ENCODE measurements at regions not wholly inside any gene's neighbourhood (a gene's known extent, or its start where the extent isn't known, plus 50 kb on each side); places are given as distances from the start of the nearest gene placed in this dataset.
A peak's percentile ranks its signal among the peaks of the same experiment; 100 is the strongest.

DNA sequence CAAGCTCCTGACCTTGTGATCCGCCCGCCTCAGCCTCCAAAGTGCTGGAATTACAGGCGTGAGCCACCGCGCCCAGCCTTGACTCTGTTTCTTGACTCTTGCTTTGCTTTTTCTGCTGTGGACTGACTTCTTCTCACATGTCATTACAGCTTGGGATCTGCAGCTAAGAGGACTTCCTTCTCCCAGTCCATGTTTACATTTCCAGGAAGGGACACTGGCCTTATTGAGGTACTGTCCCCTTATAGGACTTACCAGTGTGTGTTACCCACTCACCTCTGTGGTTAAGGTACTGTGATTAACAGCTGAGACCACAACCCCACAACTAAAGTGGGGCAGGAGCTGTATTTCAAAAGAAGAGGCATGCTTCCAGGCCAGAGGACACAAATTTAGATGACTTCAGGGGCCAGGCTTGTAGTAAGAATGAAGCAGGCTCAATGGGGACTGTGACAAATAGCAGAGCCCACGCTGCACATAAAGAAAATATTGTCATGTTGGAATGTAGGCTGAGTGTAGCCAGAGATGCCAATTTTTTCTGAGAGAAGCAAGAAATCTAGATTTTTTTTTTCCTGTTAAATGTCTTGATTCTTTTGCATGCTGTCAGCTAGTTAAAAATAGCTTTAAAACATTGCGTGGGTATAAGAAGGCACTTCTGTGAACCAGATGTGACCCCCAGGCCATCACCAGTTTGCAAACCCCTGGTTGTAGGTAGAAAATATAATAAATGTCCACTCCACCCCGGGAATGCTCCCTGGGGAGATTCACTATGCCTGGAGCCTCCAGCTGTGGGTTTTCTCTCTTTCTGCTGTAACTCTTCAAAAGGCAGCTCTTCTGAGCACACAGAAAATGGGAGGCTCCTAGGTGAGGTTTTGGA is 75.0 kb downstream of the PTPDC1 start:
- DNase-seq (ENCODE audit: low spot score) = no peak

DNA sequence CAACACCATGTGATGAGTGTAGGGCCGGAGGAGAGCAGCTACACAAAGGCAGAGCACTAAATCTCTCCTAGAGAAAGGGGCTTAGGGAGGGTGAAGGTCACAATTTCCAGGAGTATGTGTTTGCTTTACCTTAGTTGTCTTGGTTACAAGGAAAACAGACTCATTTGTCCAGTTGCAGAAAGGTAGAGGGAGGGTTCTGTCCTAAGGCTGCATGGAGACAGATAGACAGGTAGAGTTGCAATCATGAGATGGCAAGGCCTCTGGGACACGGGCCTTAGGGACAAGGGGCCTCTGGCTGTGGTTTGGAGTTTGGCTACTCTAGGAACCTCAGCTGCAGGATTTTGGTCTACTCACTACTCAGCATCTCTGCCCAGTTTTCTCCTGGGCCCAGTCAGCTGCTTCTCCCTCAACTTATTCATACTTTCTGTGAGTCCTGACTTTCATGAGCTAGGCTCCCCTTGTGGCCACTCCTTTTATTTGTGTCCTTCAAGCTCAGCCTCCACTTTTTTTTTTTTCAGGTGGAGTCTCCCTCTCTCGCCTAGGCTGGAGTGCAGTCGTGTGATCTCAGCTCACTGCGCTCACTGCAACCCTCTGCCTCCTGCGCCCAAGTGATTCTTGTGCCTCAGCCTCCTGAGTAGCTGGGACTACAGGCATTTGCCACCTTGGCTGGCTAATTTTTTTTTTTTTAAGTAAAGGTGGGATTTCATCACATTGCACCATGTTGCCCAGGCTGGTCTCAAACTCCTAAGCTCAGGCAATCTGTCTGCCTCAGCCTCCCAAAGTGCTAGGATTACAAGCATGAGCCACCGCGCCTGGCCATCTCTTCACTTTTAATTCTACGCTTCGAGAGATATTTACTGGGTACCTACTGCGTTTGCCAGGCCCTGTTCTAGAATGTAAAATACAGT is 76.6 kb downstream of the PTPDC1 start:
- DNase-seq (ENCODE audit: low spot score) = no peak

GRCh38 chr9:94161673-94162072 is 77.4 kb downstream of the PTPDC1 start:
- DNase-seq (ENCODE audit: low spot score) = no peak

DNA sequence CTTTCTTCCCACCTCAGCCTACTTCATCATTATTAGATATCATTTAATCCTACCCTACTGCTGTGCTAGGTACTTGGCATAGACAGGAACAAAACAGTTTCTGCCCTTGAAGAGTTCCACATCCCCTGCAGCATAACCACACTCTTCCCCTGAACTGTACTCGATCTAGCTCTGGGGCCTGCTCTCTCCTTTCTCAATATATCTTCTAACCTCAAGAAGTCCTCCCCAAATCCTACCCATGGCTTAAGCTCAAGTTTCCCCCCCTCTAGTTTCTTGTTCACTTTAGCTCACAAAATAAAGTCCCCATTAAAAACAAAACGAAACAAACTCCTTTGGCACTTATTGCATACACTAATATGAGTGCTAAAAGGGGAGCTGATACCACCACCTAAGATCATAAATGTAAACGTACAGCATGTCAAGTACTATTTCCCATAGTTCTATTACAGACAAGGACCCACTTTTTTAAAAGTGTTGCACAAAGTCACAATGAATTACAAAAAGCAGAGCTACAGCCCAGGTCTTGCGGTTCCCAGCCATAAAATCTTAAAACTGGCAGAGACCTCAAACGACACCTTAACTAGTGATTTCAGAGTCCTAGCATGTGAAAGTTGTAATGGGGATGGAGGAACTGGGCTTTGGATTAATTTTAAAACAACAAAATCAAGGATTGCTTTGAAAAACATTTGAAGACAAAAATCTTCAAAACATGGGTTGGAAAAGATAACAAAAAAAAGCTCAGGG is 80.7 kb downstream of the PTPDC1 start:
- no peak for DNase-seq (ENCODE audit: low spot score)

GRCh38 chr9:94165592-94166235 is 81.5 kb downstream of the PTPDC1 start:
- DNase-seq (ENCODE audit: low spot score) = peak; percentile 98

- DNase-seq (ENCODE audit: low spot score) = peak; percentile 98
Observed at GRCh38 chr9:94166236-94166975, 82.1 kb downstream of the PTPDC1 start.

DNA sequence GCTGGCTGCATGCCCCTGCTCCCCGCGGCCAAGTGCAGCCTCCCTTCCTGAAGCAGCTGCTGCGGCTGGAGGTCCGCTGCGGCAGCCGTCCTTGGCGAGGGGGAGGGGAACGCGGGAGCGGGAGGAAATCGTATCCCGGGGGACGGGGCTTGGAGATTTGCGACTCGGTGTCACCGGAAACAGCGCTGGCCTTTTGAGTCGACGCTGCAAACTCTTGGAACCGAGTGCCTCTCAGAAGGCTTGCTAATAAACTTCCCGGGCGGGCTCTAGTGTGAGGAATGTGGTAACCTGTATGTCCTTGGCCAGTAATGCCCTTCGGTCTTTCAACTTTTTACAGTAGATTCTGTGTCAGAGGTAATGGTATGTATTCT is 82.7 kb downstream of the PTPDC1 start:
- DNase-seq (ENCODE audit: low spot score) = no peak

- no peak for DNase-seq (ENCODE audit: low spot score)
Observed at GRCh38 chr9:94167376-94167890, 83.2 kb downstream of the PTPDC1 start.

DNA sequence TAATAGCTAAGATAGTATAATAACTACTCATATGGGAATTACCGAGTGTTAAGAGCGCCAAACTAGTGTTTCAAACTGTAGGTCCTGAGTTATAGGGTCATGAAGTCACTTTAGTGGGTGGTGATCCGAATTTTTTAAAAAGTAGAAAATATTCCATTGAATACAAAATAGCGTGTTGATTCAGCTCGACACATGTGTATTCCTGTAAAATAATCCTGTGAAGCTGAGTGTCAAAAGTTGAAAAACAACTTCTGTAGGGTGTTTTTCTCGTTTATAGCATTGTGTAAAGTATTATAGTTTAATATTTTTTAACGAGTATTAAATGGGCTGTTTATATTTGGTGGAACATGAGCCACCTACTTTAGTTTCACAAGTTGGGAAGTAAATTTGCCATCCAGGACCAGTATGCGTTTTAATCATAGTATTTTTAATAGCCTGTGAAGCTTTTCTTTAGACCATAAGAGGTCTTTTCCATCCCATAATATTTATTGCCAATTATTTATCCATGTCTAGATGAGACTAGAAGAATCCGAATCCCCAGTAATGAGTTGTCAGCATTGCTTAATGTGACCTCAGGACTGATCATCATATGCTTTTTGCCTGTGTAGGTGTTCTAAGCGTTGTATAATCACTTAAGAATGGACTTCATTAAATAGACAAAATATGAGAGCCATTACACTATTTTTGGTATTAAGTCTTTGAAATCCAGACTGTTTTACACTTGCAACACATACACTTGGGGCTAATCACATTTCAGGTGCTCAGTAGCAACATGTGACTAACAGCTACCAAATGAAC is 84.1 kb downstream of the PTPDC1 start:
- no peak for DNase-seq (ENCODE audit: low spot score)

GRCh38 chr9:94169968-94170367 is 85.7 kb downstream of the PTPDC1 start:
- no peak for DNase-seq (ENCODE audit: low spot score)

DNA sequence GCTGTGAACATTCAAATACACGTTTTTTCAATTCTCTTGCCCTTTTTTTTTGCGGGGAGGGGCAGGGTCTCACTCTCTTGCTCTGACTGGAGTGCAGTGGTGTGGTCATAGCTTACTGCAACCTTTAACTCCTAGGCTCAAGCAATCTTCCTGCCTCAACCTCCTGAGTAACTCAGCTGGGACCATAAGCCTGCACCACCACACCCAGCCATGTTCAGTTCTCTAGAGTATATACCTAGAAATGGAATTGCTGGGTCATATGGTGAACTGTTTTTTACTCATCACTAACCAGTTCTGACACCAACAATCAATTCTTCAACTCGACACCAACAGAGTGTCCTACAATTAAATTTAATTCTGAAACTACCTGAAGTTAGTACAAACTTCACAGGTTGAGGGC is 85.5 kb upstream of the ZNF169 start:
- no peak for DNase-seq (ENCODE audit: low spot score)

DNA sequence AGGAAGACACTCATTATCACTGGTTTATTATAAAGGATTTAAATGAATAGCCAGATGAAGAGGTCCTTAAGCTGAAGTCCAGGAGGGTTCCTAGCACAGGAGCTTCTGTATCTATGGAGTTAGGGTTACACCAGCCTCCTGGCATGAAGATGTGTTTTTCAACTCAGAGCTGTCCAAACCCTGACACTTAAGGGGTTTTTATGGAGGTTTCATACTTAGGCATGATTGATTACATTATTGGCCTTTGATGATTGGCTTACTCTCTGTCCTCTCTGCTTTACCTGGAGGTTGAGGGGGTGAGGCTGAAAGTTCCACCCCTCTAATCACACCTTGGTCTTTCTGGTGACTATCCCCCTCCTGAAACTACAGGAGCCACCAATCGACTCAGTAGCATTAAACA is 84.9 kb upstream of the ZNF169 start:
- DNase-seq (ENCODE audit: low spot score) = no peak

- DNase-seq (ENCODE audit: low spot score) = no peak
Observed at GRCh38 chr9:94175669-94176068, 83.4 kb upstream of the ZNF169 start.

DNA sequence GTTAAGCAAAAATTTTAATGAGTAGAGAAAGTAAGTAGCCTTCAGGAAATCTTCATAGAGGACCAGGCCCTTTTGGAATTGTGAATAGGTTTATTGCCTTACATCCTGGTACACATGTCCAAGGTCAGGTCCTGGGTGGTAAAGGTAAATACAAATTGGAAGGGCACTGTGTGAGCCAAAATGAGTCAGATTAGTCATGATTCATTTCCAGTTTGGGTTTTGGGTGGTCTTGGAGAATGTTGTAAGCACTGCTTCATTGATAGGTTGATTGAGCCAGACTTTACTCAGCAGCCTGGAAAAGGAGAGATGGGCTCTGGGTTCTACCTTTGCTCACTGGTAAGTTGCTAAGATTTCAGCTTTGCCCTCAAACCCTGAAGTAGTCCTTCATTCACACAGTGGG is 82.5 kb upstream of the ZNF169 start:
- no peak for DNase-seq (ENCODE audit: low spot score)

DNA sequence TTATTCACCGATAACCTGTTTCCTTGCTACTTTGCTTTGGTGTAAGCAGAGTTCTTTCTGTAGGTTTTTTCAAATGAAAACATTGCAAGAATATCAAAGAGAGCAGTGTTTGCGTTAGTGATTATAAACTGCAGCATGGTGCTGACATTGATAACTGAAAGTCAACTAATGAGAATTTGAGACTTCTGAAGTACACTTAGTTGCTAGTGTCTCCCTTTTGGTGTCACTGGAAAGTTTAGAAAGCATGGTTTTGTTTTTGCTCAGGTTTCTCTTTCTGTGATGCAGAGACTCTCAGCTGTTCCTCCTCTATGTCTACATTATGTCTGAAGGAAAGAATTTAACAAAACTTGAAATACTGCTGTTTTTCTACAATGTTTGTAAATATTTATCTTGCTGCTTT is 80.2 kb upstream of the ZNF169 start:
- no peak for DNase-seq (ENCODE audit: low spot score)

DNA sequence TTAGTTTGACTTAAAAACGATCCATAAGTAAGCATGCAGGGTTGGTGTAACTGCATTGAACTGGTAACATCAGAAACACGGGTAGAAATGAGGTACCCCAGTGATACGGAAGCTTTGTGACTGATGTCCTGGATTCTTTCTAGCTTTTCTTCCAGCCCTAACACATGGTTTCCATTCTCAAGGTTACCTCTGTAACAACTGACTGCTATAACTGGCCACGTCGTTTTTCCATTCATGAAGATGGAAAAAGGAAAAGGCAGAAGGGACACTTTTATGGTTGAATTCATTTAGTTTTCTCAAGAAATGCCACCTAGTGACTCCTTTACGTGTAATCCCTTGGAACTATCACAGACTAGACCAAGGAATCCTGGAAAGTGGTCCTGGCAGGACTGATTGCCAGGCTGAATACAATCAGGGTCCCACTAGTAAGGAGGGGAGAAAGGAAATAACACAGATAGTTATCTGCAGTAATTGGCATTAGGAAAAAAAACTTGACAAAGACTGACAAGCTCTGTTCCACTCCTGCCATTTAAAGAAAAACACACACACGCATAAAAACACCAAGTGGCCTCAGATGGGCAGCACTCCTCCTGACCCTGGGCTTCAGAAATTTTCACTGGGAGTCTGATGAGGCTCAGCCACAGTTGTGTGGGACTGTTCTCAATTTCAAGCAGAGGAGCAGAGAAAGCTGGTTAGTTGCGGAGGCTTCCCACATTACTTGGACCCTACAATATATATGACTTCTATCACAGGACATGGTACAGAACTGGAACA is 77.5 kb upstream of the ZNF169 start:
- no peak for DNase-seq (ENCODE audit: low spot score)

- DNase-seq (ENCODE audit: low spot score) = no peak
Observed at GRCh38 chr9:94182532-94182931, 76.6 kb upstream of the ZNF169 start.

- no peak for DNase-seq (ENCODE audit: low spot score)
Observed at GRCh38 chr9:94183240-94183999, 75.7 kb upstream of the ZNF169 start.

All from mucosa of gallbladder (tissue), 1 donor.